ENCODE measurements at regions not wholly inside any gene's neighbourhood (a gene's known extent, or its start where the extent isn't known, plus 50 kb on each side); places are given as distances from the start of the nearest gene placed in this dataset.

GRCh38 chr5:68746220-68746619 lies 347.6 kb upstream of the SLC30A5 start:
- peak overlapping the region; percentile 95 for H3K27ac ChIP-seq

GRCh38 chr5:68746643-68747420 lies 347.0 kb upstream of the SLC30A5 start:
- no peak for TF ChIP-seq CTCF (conservative IDR thresholded peaks at IDR 0.05)

More at GRCh38 chr5:68746220-68746619, 347.6 kb upstream of the SLC30A5 start:
- TF ChIP-seq CTCF (conservative IDR thresholded peaks at IDR 0.05): no peak

GRCh38 chr5:68747521-68747920 lies 346.3 kb upstream of the SLC30A5 start:
- H3K27ac ChIP-seq: peak overlapping the region; percentile 95
- no peak for TF ChIP-seq CTCF (conservative IDR thresholded peaks at IDR 0.05)

More at GRCh38 chr5:68746643-68747420, 347.0 kb upstream of the SLC30A5 start:
- H3K27ac ChIP-seq: peak overlapping the region; percentile 95

GRCh38 chr5:68748101-68748500 lies 345.7 kb upstream of the SLC30A5 start:
- TF ChIP-seq CTCF (conservative IDR thresholded peaks at IDR 0.05): no peak
- peak overlapping the region; percentile 95 for H3K27ac ChIP-seq

- no peak overlapping the region; the same call in 1 of the 2 replicates for H3K27ac ChIP-seq
- TF ChIP-seq CTCF (conservative IDR thresholded peaks at IDR 0.05): no peak
Observed at GRCh38 chr5:68749077-68749476, 344.7 kb upstream of the SLC30A5 start.

GRCh38 chr5:68749631-68750030 lies 344.2 kb upstream of the SLC30A5 start:
- TF ChIP-seq CTCF (conservative IDR thresholded peaks at IDR 0.05): no peak

GRCh38 chr5:68751661-68752060 lies 342.2 kb upstream of the SLC30A5 start:
- H3K27ac ChIP-seq: no peak overlapping the region
- no peak for TF ChIP-seq CTCF (conservative IDR thresholded peaks at IDR 0.05)

More at GRCh38 chr5:68749631-68750030, 344.2 kb upstream of the SLC30A5 start:
- no peak overlapping the region for H3K27ac ChIP-seq
